NT2/D1 (cell line): ENCODE measurements at regions not wholly inside any gene's neighbourhood (a gene's known extent, or its start where the extent isn't known, plus 50 kb on each side); places are given as distances from the start of the nearest gene placed in this dataset.

Experiments
- SUZ12 ChIP-seq: IDR thresholded peaks from 2 replicates; pipeline ENCODE4 v1.6.1; 2011; ENCODE audit not compliant: insufficient read length, insufficient read depth; ENCODE audit errors: extremely low read depth
- YY1 ChIP-seq: IDR thresholded peaks from 2 replicates; pipeline ENCODE4 v1.6.1; 2011; ENCODE audit not compliant: insufficient read length, insufficient read depth
- ZNF274 ChIP-seq: IDR thresholded peaks from 2 replicates; pipeline ENCODE4 v1.6.1; 2011; ENCODE audit warnings: mild to moderate bottlenecking, low read depth, low read length

- no peak for TF ChIP-seq ZNF274
- TF ChIP-seq SUZ12 = no peak
- no peak for TF ChIP-seq YY1
Measured at GRCh38 chr12:42982828-42983227, 393.3 kb upstream of the PRICKLE1 start.
